Astrocyte of the cerebellum (primary cell): ENCODE measurements at regions not wholly inside any gene's neighbourhood (a gene's known extent, or its start where the extent isn't known, plus 50 kb on each side); places are given as distances from the start of the nearest gene placed in this dataset.
"Not testable (repeated sequence)": the region's sequence is repeated elsewhere in the genome, so short reads cannot be mapped to it uniquely, and the experiment has no call there.

Source experiments
- DNase-seq: peaks from one replicate; pipeline ENCODE4 v3.0.0-alpha.2; 2011; ENCODE audit warnings: low read depth
- H3K4me3 ChIP-seq: 2 replicates; pipeline ENCODE4 v1.5.1; 2011; ENCODE audit warnings: mild to moderate bottlenecking, low read depth, low read length, moderate library complexity
- CTCF ChIP-seq: IDR thresholded peaks from 2 replicates; pipeline ENCODE4 v1.5.1; 2012; ENCODE audit warnings: low read length, low read depth, moderate library complexity, mild to moderate bottlenecking; ENCODE audit errors: missing control alignments
- in situ Hi-C: cut with HindIII; loops from 2 replicates; pipeline ENCODE4 v1.10.0; 2017; ENCODE audit warnings: low sequenced_read_pairs

GRCh38 chr1:147050654-147051053, 112.5 kb downstream of the NBPF12 start:
- no peak for TF ChIP-seq CTCF
- no peak overlapping the region for H3K4me3 ChIP-seq
- in situ Hi-C loops: no loop called here
- DNase-seq: no peak

- in situ Hi-C loops, H3K4me3 ChIP-seq, DNase-seq: not testable (repeated sequence)
Measured at GRCh38 chr1:147046863-147047394, 108.8 kb downstream of the NBPF12 start.

- in situ Hi-C loops: no loop called here
- no peak for TF ChIP-seq CTCF
- no peak for DNase-seq
- no peak overlapping the region for H3K4me3 ChIP-seq
Measured at GRCh38 chr1:147046189-147046862, 108.2 kb downstream of the NBPF12 start.
